Stimulated activated naive CD8-positive, alpha-beta T cell treated with anti-CD3 and anti-CD28 coated beads, Interleukin-15, Interleukin-2, amounts not matched to agents 100 U/mL and 50 U/mL, for 24 hours (primary cell): ENCODE measurements at regions not wholly inside any gene's neighbourhood (a gene's known extent, or its start where the extent isn't known, plus 50 kb on each side); places are given as distances from the start of the nearest gene placed in this dataset.

Experiments
- ATAC-seq: fragments of 150-1000 bp; cut with Tn5 transposase; one replicate; pipeline ENCODE4 v1.10.0; 2021
- DNase-seq: peaks from one replicate; pipeline ENCODE4 v3.0.0; 2021

DNA sequence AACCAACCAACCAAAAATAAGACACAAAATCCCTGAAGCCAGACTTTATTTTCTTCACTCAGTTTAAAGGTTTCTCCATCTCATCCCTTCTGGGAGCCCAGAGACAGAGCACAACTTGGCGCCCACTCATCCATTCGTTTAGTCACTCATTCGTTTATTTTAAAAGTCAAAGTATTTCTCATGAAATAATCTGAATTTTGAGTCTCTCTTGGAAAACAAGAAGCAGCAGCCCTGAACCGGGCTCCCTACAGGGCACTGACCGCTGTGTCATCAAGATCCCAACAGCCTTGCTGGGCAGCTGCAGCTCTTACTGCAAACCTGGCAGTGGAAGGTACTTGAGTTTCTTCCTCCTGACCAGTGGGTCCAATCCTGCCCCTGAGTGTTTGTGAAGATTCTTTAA, 171.6 kb downstream of the THBS2 start:
- no peak for ATAC-seq
- DNase-seq = no peak

DNA sequence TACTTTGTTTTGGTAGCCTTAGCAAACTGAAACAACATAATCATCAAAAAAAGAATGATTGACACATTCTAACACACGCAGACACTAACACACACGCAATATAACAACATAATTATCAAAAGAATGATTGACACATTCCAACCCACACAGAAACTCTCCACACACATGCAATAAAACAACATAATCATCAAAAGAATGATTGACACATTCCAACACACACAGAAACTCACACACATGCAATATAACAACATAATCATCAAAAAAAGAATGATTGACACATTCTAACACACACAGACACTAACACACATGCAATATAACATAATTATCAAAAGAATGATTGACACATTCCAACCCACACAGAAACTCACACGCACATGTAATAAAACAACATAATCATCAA, 172.4 kb downstream of the THBS2 start:
- DNase-seq (no peak), ATAC-seq (no peak)

DNA sequence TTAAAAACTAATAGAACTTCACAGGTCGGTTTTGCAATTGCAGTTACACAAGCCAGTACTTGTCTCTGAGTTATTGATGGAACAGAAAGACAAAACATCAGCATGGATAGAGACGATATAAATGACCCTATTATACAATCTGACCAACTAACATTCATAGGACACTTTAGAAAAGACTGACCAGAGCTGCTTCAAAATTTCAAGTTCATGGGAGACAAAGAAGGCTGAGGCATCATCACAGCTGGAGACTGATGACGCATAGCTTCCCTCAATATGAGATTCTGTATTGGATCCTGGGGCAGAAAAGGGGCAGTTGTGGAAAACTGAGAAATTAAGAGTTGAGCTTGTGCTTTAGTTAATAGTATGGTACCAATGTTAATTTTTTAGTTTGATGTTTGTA, 174.0 kb downstream of the THBS2 start:
- ATAC-seq (no peak), DNase-seq (no peak)

DNA sequence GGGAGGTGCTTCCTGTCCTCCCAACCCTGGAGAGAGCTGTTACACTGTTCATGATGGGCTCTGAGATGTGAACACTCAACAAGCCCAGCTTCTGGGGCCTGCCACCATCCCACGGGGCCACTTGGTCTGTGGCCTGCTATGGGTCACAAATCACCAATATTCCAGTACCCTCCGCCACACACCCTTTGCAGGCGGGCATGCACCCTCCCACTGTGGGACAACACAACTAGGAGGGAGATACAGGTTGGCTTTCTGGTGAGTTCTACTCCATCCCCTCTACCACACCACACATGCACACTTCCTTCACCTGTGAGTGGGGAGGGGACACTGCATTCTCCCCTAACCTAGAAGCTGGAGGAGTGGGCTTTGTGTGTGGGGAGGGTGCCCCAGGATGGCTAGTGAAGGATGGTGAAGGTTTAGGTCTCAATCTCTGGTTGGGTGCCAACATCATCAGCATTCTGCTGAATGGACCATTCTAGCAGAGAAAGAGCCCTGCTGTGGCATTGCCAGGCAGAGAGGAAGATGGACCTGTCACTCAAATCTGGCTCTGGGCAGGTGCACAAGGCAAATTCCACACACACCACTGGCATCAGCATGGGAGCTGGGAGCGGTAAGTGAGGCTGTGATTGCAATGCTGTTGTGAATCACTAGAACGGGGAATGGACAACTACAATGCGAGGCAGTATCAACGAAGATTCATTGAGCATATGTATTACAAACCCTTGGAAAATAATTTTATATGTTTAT, 175.1 kb downstream of the THBS2 start:
- ATAC-seq = no peak

GRCh38 chr6:169075915-169076654, 177.6 kb downstream of the THBS2 start:
- DNase-seq (no peak), ATAC-seq (no peak)

More for the DNA sequence above, 175.1 kb downstream of the THBS2 start:
- DNase-seq = no peak

GRCh38 chr6:169075211-169075914, 178.3 kb downstream of the THBS2 start:
- ATAC-seq (no peak), DNase-seq (no peak)

DNA sequence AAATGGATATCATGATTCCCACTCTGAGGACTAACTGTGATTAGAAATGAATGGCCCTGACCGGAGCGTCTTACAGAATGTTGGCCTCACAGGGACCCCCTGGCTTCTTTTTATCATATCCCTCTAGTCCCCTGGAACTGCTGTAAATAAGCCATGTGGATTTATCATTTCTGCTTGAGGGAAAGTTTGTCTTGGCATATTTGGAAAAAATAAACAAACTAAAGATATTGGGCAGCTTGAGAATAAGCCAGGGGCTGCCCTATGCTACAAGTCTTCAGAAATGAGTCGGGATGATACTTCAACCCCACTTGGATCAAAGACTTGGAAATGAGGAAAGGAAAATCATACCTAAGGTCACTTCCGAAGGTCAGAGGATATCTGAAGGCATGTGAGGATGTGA, 179.1 kb downstream of the THBS2 start:
- ATAC-seq (no peak), DNase-seq (no peak)

DNA sequence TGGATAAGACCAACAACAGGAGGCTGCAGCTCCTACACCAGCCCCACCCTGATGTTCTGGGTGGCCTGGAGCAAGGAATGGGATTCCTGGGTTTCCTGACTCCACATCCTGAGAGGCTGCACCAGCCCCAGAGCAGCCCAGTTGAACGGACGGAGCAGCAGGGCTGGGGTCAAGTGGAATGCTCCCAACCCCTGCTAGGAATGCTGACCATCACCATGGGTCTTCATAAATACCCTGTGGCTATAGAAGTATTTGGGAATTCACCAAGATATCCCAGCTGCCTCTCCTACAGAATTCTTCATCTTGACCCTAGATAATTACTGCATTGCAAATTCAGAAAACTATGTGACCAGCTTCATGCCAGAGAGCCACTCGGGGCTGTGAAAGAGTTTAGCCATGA, 180.3 kb downstream of the THBS2 start:
- DNase-seq (no peak), ATAC-seq (no peak)

DNA sequence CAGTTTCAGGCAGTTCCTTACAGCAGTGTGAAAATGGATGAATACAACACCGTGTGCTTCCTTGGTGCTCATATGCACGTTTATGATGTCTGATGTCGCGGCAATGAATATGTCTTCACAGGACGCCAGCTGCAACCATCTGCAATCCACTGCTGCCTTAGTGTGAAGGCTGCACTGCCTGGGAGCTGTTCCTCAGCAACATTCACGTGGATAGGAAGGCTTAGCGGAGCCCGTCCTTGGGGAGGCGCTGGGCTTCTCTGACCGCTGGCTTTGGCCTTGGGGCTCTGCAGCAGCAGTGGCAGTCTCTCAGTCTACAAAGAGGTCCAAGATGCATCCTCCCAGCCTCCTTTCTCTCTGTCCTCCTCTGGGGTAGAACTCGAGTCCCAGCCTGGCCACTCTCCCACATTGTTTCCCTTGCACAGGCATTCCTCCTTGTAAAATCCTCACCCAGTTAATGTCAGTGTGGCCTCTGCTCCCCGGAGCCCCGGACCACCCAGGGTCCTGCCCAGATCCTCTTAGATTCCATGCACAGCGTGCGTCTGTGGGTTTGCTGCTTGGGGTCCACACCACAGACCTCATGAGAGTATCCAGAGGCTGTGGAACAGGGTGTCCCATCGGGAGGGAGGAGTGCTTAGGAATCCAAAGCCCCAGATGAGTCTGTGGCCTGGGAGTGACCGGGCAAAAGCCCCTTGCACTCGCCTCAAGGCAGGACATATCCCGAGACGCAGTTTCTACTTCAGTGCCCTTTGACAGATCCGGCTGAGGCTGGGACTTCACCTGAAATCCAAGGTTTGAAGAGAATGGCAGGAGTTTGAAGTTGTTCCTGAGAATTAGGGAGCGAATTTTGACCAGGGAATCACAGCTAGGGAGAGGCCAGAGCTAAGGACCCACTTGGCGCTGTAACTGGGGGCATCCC, 181.3 kb downstream of the THBS2 start:
- no peak for DNase-seq
- ATAC-seq = no peak

DNA sequence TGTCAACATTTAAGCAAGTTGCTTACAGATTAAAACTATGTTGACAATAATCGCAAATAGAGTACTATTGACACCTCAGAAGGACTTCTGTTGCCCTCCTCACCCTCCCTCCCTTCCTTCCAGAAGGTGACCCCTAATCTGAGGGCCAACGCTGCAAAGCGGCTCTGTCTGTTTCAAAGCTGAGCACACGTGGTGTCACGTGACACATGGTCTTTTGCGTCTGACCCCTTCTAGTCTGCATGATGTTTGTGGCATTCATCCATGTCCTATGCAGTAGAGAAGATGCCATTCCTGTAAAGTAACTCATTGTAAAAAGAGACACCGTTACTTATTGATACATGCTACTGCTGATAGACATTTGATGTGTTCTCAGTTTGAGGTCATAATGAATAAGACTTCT, 182.3 kb downstream of the THBS2 start:
- no peak for ATAC-seq

GRCh38 chr6:169070506-169071176, 183.0 kb downstream of the THBS2 start:
- no peak for ATAC-seq
- no peak for DNase-seq

More for the DNA sequence above, 182.3 kb downstream of the THBS2 start:
- DNase-seq = no peak

DNA sequence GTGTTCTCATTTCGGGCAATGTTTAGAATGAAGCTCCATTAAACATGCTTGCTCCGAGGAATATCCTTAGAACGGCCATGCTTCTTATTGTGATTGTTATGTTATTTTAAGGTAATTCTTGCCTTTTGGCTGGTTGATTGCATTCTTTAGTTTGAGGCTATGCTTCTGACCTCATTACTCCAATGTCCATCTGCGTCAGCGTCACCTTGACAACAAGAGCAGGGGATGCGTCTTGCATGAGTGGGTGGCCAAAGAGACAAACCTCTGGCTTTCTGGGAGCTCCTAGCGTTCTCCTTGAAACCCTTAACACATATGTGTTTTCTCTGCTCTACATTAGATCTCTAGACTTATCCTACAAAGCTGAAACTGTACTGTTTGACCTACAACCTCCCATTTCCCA, 184.3 kb downstream of the THBS2 start:
- no peak for DNase-seq
- no peak for ATAC-seq

DNA sequence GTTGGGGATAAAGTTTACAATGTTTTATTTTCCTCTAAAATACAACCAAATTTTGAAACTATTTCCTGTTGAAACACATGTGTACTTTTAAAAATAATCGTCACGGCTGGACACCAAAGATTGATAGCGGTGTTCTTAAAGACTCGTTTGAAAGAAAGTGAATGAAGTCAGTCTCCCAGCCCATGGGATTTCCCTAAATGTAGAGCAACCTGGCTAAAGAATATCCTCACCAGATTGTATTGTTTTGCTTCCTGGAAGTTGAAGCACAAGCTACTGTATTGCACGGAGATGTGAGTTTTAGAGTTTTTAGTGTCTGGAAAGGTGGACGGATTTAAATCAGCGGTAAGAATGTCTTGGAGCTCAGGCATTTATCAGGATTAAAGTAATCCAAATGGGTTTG, 189.5 kb downstream of the THBS2 start:
- DNase-seq = no peak
- ATAC-seq = no peak

- ATAC-seq = no peak
These were observed 191.4 kb downstream of the THBS2 start for GRCh38 chr6:169062272-169062671.

GRCh38 chr6:169058634-169059033, 195.0 kb downstream of the THBS2 start:
- ATAC-seq (no peak), DNase-seq (no peak)

More at GRCh38 chr6:169062272-169062671, 191.4 kb downstream of the THBS2 start:
- DNase-seq = no peak

- DNase-seq (no peak), ATAC-seq (no peak)
These were observed 201.2 kb downstream of the THBS2 start for GRCh38 chr6:169052462-169052861.

GRCh38 chr6:169051371-169051770, 202.3 kb downstream of the THBS2 start:
- ATAC-seq (no peak), DNase-seq (no peak)

- DNase-seq (no peak), ATAC-seq (no peak)
These were observed 204.8 kb downstream of the THBS2 start for GRCh38 chr6:169048865-169049205.

- ATAC-seq (no peak), DNase-seq (no peak)
These were observed 205.3 kb downstream of the THBS2 start for GRCh38 chr6:169048185-169048864.

GRCh38 chr6:169047345-169047744, 206.3 kb downstream of the THBS2 start:
- no peak for DNase-seq
- ATAC-seq = no peak
